Keratinocyte (primary cell): ENCODE measurements at regions not wholly inside any gene's neighbourhood (a gene's known extent, or its start where the extent isn't known, plus 50 kb on each side); places are given as distances from the start of the nearest gene placed in this dataset.
A peak's percentile ranks its signal among the peaks of the same experiment; 100 is the strongest.

ENCODE experiments used
- EZH2 ChIP-seq: IDR thresholded peaks from one replicate; pipeline ENCODE4 v1.6.1; 2012; ENCODE audit warnings: inconsistent platforms, mild to moderate bottlenecking, low read length, moderate library complexity
- TF ChIP-seq, protein P1 (sequence below), 3 experiments: IDR thresholded peaks in 1 of 3; conservative IDR thresholded peaks in 1 of 3; optimal IDR thresholded peaks in 1 of 3; 2 replicates in 2 of 3; 3 replicates in 1 of 3; pipeline versions ENCODE3 to v1.5.1; 2011; ENCODE audit warnings: low read length in 3 of 3, mild to moderate bottlenecking in 3 of 3, moderate library complexity in 2 of 3, control low read depth in 1 of 3, inconsistent platforms in 1 of 3; ENCODE audit not compliant: insufficient read depth in 2 of 3; ENCODE audit errors: extremely low read depth in 1 of 3

DNA sequence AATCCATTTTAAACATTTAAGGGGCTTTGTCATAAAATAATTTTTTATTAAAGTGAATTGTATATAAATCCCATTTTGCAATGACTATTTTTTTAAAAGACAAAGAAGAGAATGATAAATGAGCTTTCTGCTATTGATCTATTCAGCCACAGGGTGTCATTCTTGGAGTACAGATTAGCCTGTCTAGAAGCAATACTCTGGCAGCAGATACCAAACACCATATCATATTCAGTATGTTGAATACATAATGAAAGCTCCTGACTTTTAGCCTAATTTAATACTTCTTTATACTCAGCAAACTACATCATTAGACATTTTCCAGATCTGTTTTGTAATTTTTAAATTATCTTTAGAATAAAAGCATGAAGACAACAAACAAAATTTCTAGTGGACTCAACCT is 496.3 kb downstream of the PDGFC start:
- TF ChIP-seq, protein P1, sequence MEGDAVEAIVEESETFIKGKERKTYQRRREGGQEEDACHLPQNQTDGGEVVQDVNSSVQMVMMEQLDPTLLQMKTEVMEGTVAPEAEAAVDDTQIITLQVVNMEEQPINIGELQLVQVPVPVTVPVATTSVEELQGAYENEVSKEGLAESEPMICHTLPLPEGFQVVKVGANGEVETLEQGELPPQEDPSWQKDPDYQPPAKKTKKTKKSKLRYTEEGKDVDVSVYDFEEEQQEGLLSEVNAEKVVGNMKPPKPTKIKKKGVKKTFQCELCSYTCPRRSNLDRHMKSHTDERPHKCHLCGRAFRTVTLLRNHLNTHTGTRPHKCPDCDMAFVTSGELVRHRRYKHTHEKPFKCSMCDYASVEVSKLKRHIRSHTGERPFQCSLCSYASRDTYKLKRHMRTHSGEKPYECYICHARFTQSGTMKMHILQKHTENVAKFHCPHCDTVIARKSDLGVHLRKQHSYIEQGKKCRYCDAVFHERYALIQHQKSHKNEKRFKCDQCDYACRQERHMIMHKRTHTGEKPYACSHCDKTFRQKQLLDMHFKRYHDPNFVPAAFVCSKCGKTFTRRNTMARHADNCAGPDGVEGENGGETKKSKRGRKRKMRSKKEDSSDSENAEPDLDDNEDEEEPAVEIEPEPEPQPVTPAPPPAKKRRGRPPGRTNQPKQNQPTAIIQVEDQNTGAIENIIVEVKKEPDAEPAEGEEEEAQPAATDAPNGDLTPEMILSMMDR (optimal IDR thresholded peaks at IDR 0.05 in 1 of 3, IDR thresholded peaks at IDR 0.05 in 1 of 3, conservative IDR thresholded peaks at IDR 0.05 in 1 of 3; ENCODE audit: extremely low read depth in 1 of 3, insufficient read depth in 2 of 3, low read length in 3 of 3) = peak in 2 of 3 experiments; percentile 30 to 48
- no peak for TF ChIP-seq EZH2
